ENCODE measurements at regions not wholly inside any gene's neighbourhood (a gene's known extent, or its start where the extent isn't known, plus 50 kb on each side); places are given as distances from the start of the nearest gene placed in this dataset.

GRCh38 chr5:56421246-56422075, 188.3 kb upstream of the ANKRD55 start:
- TF ChIP-seq EZH2phosphoT487 (IDR thresholded peaks at IDR 0.05; ENCODE audit: insufficient read depth, low read depth) (no peak), EZH2 (IDR thresholded peaks at IDR 0.05; ENCODE audit: insufficient read depth, poor library complexity, severe bottlenecking) (no peak)

Measured in GM23248 (cell line).